K562 (cell line): ENCODE measurements at regions not wholly inside any gene's neighbourhood (a gene's known extent, or its start where the extent isn't known, plus 50 kb on each side); places are given as distances from the start of the nearest gene placed in this dataset.

Source experiments
- ATAC-seq: fragments of 200-7000 bp; cut with Tn5 transposase; 3 replicates; pipeline ENCODE4 v1.9.1; 2020; ENCODE audit warnings: moderate library complexity
- BruUV-seq: library from RNA; stranded (reverse); fragments of 400-500 nt; replicated peaks from 2 replicates; lab custom pipeline; 2021; lab: Mats Ljungman, UMichigan
- CTCF ChIA-PET: fragments of 300-600 bp; formaldehyde crosslinking; extraction: SDS; loops from one replicate; lab custom pipeline; 2021; ENCODE audit warnings: low intra/inter-chr PET ratio; lab: Yijun Ruan, JAX
- POLR2A ChIA-PET: fragments of 300-600, 350-650 bp; sonication (Branson Sonifier 250); formaldehyde crosslinking; extraction: SDS; loops from one replicate; lab custom pipeline; 2021; ENCODE audit warnings: antibody characterized with exemption, inconsistent platforms; lab: Yijun Ruan, JAX
- DNase-seq, 4 experiments: peaks; one replicate each; pipeline versions ENCODE4 v3.0.0 to v3.0.0-alpha.2; 2011 to 2018; ENCODE audit warnings: low spot score in 3 of 4, mixed read lengths in 3 of 4; ENCODE audit errors: extremely low read depth in 1 of 4
- FAIRE-seq: peaks from 2 replicates; lab custom pipeline; 2011; peaks lifted over from hg19 to GRCh38; lab: Jason Lieb, UNC
- H2AFZ ChIP-seq: 2 replicates; pipeline ENCODE4 v1.6.0; 2011; ENCODE audit warnings: low read depth, low read length, control low read depth, inconsistent platforms
- H3K27ac ChIP-seq: fragments of 200-600 bp; 3 replicates; pipeline ENCODE4 v1.8.0; 2011; ENCODE audit warnings: low read depth, mild to moderate bottlenecking, control low read depth, inconsistent platforms, low read length, moderate library complexity, mixed read lengths; ENCODE audit errors: extremely low read depth
- H3K27me3 ChIP-seq, 2 experiments: fragments of 300-600 bp in 1 of 2; 2 replicates in 1 of 2; 3 replicates in 1 of 2; pipeline versions ENCODE4 v1.6.0 to v1.8.0; 2011; ENCODE audit warnings: inconsistent platforms in 2 of 2, low read length in 2 of 2, mild to moderate bottlenecking in 1 of 2, mixed read lengths in 1 of 2, moderate library complexity in 1 of 2; ENCODE audit not compliant: control insufficient read depth in 2 of 2, insufficient read depth in 2 of 2
- H3K36me3 ChIP-seq: fragments of 300-600 bp; 3 replicates; pipeline ENCODE4 v1.8.0; 2011; ENCODE audit warnings: mild to moderate bottlenecking, low read length, inconsistent platforms; ENCODE audit not compliant: control insufficient read depth, insufficient read depth
- H3K4me1 ChIP-seq, 2 experiments: fragments of 200-600 bp in 1 of 2; replicated peaks in 1 of 2; 2 replicates in 1 of 2; 3 replicates in 1 of 2; pipeline versions ENCODE4 v1.5.1 to v1.8.0; 2011; ENCODE audit warnings: inconsistent platforms in 2 of 2, low read length in 2 of 2, mild to moderate bottlenecking in 1 of 2, mixed read lengths in 1 of 2, moderate library complexity in 1 of 2; ENCODE audit not compliant: control insufficient read depth in 2 of 2, insufficient read depth in 2 of 2
- H3K4me2 ChIP-seq: 2 replicates; pipeline ENCODE4 v1.6.1; 2011; ENCODE audit warnings: low read length, control low read depth, inconsistent platforms, mixed read lengths; ENCODE audit not compliant: insufficient read depth
- H3K4me3 ChIP-seq: fragments of 200-600 bp; sonication (generic), shearing (Covaris generic); 2 replicates; pipeline ENCODE4 v1.5.1; 2016; ENCODE audit warnings: control low read depth, inconsistent platforms
- H3K79me2 ChIP-seq: fragments of 200-600 bp; 3 replicates; pipeline ENCODE4 v1.8.0; 2011; ENCODE audit warnings: low read length, inconsistent platforms; ENCODE audit not compliant: control insufficient read depth, insufficient read depth
- H3K9ac ChIP-seq, 2 experiments: 2 replicates each; pipeline versions ENCODE4 v1.6.0 to v1.6.1; 2011; ENCODE audit warnings: low read depth in 2 of 2, low read length in 2 of 2, control low read depth in 1 of 2, inconsistent platforms in 1 of 2, mild to moderate bottlenecking in 1 of 2, mixed read lengths in 1 of 2; ENCODE audit not compliant: insufficient read depth in 1 of 2
- H3K9me1 ChIP-seq: one replicate; pipeline ENCODE4 v1.6.0; 2011; ENCODE audit warnings: inconsistent platforms, mild to moderate bottlenecking, low read length, moderate library complexity; ENCODE audit not compliant: control insufficient read depth, insufficient read depth
- H3K9me3 ChIP-seq: replicated peaks from 2 replicates; pipeline ENCODE4 v1.5.1; 2011; ENCODE audit warnings: low read depth, low read length, inconsistent platforms; ENCODE audit not compliant: control insufficient read depth, insufficient read depth
- H4K20me1 ChIP-seq: replicated peaks from 2 replicates; pipeline ENCODE4 v1.6.1; 2011; ENCODE audit warnings: low read length, inconsistent platforms, mixed read lengths; ENCODE audit not compliant: control insufficient read depth, insufficient read depth
- BMI1 ChIP-seq: fragments of 150-350 bp; IDR thresholded peaks from 2 replicates; pipeline ENCODE4 v1.6.1; 2014; ENCODE audit warnings: low read length
- MAFG ChIP-seq: fragments of 450-650 bp; conservative IDR thresholded peaks from 2 replicates; pipeline ENCODE4 v1.6.1; 2016; ENCODE audit warnings: missing genetic modification characterization, missing compliant biosample characterization
- MBD2 ChIP-seq: sonication (generic); IDR thresholded peaks from 2 replicates; pipeline ENCODE4 v1.6.1; 2016; ENCODE audit warnings: low read depth, borderline replicate concordance
- NFE2 ChIP-seq: IDR thresholded peaks from 2 replicates; pipeline ENCODE4 v1.6.1; 2014; ENCODE audit warnings: antibody characterized with exemption, low read depth
- NRF1 ChIP-seq, 2 experiments: fragments of 450-650 bp; IDR thresholded peaks in 1 of 2; conservative IDR thresholded peaks in 1 of 2; 2 replicates each; pipeline ENCODE4 v1.6.1; 2014; ENCODE audit warnings: mild to moderate bottlenecking in 2 of 2
- POLR3G ChIP-seq: IDR thresholded peaks from 2 replicates; pipeline ENCODE4 v1.6.1; 2011; ENCODE audit not compliant: insufficient read length, insufficient replicate concordance; ENCODE audit errors: extremely low read depth
- PTRF ChIP-seq: fragments of 450-650 bp; IDR thresholded peaks from 2 replicates; pipeline ENCODE4 v1.6.1; 2016; ENCODE audit warnings: mild to moderate bottlenecking, missing genetic modification characterization, missing compliant biosample characterization
- RBM39 ChIP-seq: fragments of 200-400 bp; formaldehyde crosslinking; optimal IDR thresholded peaks from 2 replicates; pipeline ENCODE3; 2018; ENCODE audit warnings: low read depth, low read length
- WHSC1 ChIP-seq: IDR thresholded peaks from one replicate; pipeline ENCODE4 v1.6.1; 2012; ENCODE audit warnings: low read length, control low read depth, inconsistent platforms
- ZNF354B ChIP-seq: fragments of 250-450 bp; sonication (Bioruptor Pico); IDR thresholded peaks from 2 replicates; pipeline ENCODE4 v1.4.0; 2020
- ZNF507 ChIP-seq: conservative IDR thresholded peaks from 2 replicates; pipeline ENCODE4 v1.6.1; 2017; ENCODE audit warnings: missing genetic modification characterization, missing compliant biosample characterization
- WGBS: fragments of 100-300 bp; shearing (Covaris generic); methylation state at CpG from one replicate; pipeline ENCODE4 v1.1.6; 2016; ENCODE audit warnings: low coverage, mixed read lengths; ENCODE audit not compliant: insufficient coverage; ENCODE audit errors: missing lambda C conversion rate; 5-methylcytosine and 5-hydroxymethylcytosine counted together
- in situ Hi-C: fragments of 300-500 bp; cut with MboI; formaldehyde crosslinking; loops from 4 replicates; pipeline ENCODE4 v1.15.0; 2018; ENCODE audit warnings: inconsistent platforms, mixed read lengths
- intact Hi-C: fragments of 100-400 bp; cut with micrococcal nuclease; formaldehyde crosslinking; loops from 2 replicates; pipeline ENCODE4 v1.14.2; 2022
- TF ChIP-seq, protein P1 (sequence below), 2 experiments: IDR thresholded peaks; 2 replicates each; pipeline ENCODE4 v1.6.1; 2012; ENCODE audit warnings: improper control_type of control experiment in 2 of 2, low read depth in 2 of 2, low read length in 2 of 2, borderline replicate concordance in 1 of 2
- TF ChIP-seq, protein P2 (sequence below): fragments of 450-650 bp; conservative IDR thresholded peaks from 2 replicates; pipeline ENCODE4 v1.6.1; 2016; ENCODE audit warnings: missing genetic modification characterization, low read depth, mild to moderate bottlenecking, missing compliant biosample characterization, moderate library complexity
- TF ChIP-seq, protein P3 (sequence below): sonication (generic); formaldehyde crosslinking; IDR thresholded peaks from 2 replicates; pipeline ENCODE4 v1.8.1; 2023; ENCODE audit warnings: missing genetic modification reagents, mild to moderate bottlenecking, borderline replicate concordance
- TF ChIP-seq, protein P4 (sequence below): fragments of 450-650 bp; IDR thresholded peaks from 2 replicates; pipeline ENCODE4 v1.6.1; 2016

DNA sequence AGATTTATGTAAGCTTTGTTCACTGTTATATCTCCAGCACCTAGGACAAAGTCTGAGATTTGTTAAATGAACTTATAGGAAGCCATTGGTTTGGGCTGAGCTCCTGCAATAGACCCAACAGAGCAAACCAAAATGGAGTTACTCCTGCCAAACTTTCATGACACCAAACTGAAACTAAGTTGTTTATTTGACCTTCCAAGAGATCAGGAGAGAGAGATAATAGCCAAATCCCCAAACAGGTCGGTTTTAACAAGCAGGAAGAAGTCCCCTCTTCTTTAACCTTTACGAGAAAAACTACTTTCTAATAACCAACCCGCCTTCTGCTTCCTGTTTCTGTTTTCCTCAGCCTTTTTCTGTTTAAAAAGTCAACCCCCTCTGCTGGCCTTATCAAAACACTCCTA is 54.9 kb upstream of the ATP12A start:
- intact Hi-C loops, result no loop called here
- Histone ChIP-seq H2AFZ (0 out of 2 replicates have a peak overlapping the region, but pooled peaks have one; percentile 32), H3K4me2 (no peak overlapping the region), H3K4me3 (no peak overlapping the region), H4K20me1 (no peaks in the 10 kb centered on the region), H3K9me1 (no peaks in the 10 kb centered on the region), H3K9ac (no peak overlapping the region), H3K27ac (no peak overlapping the region), H3K79me2 (no peaks in the 10 kb centered on the region), H3K9me3 (no peaks in the 10 kb centered on the region), H3K4me1 (peaks cover 4 to 5% of the 10 kb centered on the region in 2 experiments; a peak in 3 of 5 replicates), H3K27me3 (no peaks in the 10 kb centered on the region), H3K36me3 (no peaks in the 10 kb centered on the region)
- no TSS peak for BruUV-seq
- ChIA-PET CTCF (no interaction called here), POLR2A (interaction anchor here (0.8 kb wide), 1 partner anchor 12 kb away, joined by 4 read pairs; no protein-coding TSS in a partner anchor)
- FAIRE-seq (no peak), ATAC-seq (no peak), DNase-seq (no peak)
- in situ Hi-C loops, result no loop called here
- WGBS, result 20% methylated on average over 2 of the region's 3 CpGs
- TF ChIP-seq ZNF507 (tag) (peak; percentile 29; the same call in 1 of the 2 replicates), NFE2 (no peak), ZNF354B (CRISPR knock-in tag) (peak; percentile 53; the same call in 1 of the 2 replicates), PTRF (tag) (peak; percentile 77; the same call in 1 of the 2 replicates), NRF1 (conservative IDR thresholded peaks at IDR 0.05 in 1 of 2, IDR thresholded peaks at IDR 0.05 in 1 of 2) (no peak), WHSC1 (no peak), MBD2 (no peak), RBM39 (no peak), BMI1 (no peak), POLR3G (no peak), MAFG (tag) (no peak)
- TF ChIP-seq, protein P1, sequence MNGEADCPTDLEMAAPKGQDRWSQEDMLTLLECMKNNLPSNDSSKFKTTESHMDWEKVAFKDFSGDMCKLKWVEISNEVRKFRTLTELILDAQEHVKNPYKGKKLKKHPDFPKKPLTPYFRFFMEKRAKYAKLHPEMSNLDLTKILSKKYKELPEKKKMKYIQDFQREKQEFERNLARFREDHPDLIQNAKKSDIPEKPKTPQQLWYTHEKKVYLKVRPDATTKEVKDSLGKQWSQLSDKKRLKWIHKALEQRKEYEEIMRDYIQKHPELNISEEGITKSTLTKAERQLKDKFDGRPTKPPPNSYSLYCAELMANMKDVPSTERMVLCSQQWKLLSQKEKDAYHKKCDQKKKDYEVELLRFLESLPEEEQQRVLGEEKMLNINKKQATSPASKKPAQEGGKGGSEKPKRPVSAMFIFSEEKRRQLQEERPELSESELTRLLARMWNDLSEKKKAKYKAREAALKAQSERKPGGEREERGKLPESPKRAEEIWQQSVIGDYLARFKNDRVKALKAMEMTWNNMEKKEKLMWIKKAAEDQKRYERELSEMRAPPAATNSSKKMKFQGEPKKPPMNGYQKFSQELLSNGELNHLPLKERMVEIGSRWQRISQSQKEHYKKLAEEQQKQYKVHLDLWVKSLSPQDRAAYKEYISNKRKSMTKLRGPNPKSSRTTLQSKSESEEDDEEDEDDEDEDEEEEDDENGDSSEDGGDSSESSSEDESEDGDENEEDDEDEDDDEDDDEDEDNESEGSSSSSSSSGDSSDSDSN (IDR thresholded peaks at IDR 0.05; ENCODE audit: borderline replicate concordance in 1 of 2, low read depth in 2 of 2, low read length in 2 of 2), result no peak
- TF ChIP-seq, protein P2, sequence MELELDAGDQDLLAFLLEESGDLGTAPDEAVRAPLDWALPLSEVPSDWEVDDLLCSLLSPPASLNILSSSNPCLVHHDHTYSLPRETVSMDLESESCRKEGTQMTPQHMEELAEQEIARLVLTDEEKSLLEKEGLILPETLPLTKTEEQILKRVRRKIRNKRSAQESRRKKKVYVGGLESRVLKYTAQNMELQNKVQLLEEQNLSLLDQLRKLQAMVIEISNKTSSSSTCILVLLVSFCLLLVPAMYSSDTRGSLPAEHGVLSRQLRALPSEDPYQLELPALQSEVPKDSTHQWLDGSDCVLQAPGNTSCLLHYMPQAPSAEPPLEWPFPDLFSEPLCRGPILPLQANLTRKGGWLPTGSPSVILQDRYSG (tag), result peak; percentile 89
- TF ChIP-seq, protein P3, sequence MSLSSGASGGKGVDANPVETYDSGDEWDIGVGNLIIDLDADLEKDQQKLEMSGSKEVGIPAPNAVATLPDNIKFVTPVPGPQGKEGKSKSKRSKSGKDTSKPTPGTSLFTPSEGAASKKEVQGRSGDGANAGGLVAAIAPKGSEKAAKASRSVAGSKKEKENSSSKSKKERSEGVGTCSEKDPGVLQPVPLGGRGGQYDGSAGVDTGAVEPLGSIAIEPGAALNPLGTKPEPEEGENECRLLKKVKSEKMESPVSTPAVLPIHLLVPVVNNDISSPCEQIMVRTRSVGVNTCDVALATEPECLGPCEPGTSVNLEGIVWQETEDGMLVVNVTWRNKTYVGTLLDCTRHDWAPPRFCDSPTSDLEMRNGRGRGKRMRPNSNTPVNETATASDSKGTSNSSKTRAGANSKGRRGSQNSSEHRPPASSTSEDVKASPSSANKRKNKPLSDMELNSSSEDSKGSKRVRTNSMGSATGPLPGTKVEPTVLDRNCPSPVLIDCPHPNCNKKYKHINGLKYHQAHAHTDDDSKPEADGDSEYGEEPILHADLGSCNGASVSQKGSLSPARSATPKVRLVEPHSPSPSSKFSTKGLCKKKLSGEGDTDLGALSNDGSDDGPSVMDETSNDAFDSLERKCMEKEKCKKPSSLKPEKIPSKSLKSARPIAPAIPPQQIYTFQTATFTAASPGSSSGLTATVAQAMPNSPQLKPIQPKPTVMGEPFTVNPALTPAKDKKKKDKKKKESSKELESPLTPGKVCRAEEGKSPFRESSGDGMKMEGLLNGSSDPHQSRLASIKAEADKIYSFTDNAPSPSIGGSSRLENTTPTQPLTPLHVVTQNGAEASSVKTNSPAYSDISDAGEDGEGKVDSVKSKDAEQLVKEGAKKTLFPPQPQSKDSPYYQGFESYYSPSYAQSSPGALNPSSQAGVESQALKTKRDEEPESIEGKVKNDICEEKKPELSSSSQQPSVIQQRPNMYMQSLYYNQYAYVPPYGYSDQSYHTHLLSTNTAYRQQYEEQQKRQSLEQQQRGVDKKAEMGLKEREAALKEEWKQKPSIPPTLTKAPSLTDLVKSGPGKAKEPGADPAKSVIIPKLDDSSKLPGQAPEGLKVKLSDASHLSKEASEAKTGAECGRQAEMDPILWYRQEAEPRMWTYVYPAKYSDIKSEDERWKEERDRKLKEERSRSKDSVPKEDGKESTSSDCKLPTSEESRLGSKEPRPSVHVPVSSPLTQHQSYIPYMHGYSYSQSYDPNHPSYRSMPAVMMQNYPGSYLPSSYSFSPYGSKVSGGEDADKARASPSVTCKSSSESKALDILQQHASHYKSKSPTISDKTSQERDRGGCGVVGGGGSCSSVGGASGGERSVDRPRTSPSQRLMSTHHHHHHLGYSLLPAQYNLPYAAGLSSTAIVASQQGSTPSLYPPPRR, result no peak
- TF ChIP-seq, protein P4, sequence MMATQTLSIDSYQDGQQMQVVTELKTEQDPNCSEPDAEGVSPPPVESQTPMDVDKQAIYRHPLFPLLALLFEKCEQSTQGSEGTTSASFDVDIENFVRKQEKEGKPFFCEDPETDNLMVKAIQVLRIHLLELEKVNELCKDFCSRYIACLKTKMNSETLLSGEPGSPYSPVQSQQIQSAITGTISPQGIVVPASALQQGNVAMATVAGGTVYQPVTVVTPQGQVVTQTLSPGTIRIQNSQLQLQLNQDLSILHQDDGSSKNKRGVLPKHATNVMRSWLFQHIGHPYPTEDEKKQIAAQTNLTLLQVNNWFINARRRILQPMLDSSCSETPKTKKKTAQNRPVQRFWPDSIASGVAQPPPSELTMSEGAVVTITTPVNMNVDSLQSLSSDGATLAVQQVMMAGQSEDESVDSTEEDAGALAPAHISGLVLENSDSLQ, result no peak
